CD8-positive, alpha-beta memory T cell (primary cell): ENCODE measurements at regions not wholly inside any gene's neighbourhood (a gene's known extent, or its start where the extent isn't known, plus 50 kb on each side); places are given as distances from the start of the nearest gene placed in this dataset.

Experiments
- CTCF ChIA-PET: fragments of 350-600 bp; sonication (Branson Sonifier 250); formaldehyde crosslinking; loops from one replicate; lab custom pipeline; 2021; ENCODE audit warnings: antibody characterized with exemption; lab: Charles Lee
- POLR2A ChIA-PET: fragments of 350-600 bp; sonication (Branson Sonifier 250); formaldehyde crosslinking; loops from one replicate; lab custom pipeline; 2021; ENCODE audit warnings: antibody characterized with exemption; lab: Charles Lee
- DNase-seq, 5 donors: peaks; one replicate each; pipeline versions ENCODE4 v3.0.0 to v3.0.0-alpha.2; 2020 to 2022; ENCODE audit warnings: mixed read lengths in 1 of 5
- H3K27ac ChIP-seq: one replicate; pipeline ENCODE4 v1.7.0; 2013; ENCODE audit warnings: low read depth, mild to moderate bottlenecking, low read length, moderate library complexity
- H3K27me3 ChIP-seq: 2 replicates; pipeline ENCODE4 v1.7.0; 2013; ENCODE audit warnings: low read length, mild to moderate bottlenecking; ENCODE audit not compliant: insufficient read depth, poor library complexity, severe bottlenecking
- H3K36me3 ChIP-seq: 2 replicates; pipeline ENCODE4 v1.7.0; 2013; ENCODE audit warnings: mild to moderate bottlenecking, low read length, moderate library complexity; ENCODE audit not compliant: insufficient read depth
- H3K4me1 ChIP-seq: 2 replicates; pipeline ENCODE4 v1.7.0; 2013; ENCODE audit warnings: mild to moderate bottlenecking, low read length, moderate library complexity; ENCODE audit not compliant: insufficient read depth
- H3K4me3 ChIP-seq: 2 replicates; pipeline ENCODE4 v1.7.0; 2013; ENCODE audit warnings: mild to moderate bottlenecking, low read length
- H3K9me3 ChIP-seq: 2 replicates; pipeline ENCODE4 v1.7.0; 2013; ENCODE audit warnings: mild to moderate bottlenecking, low read length
- H3K27ac Mint-ChIP-seq, 8 donors: one replicate each; pipeline ENCODE4 v1.8.0; 2020 to 2021; ENCODE audit warnings: mixed read lengths in 8 of 8, mild to moderate bottlenecking in 6 of 8, inconsistent platforms in 3 of 8, moderate library complexity in 3 of 8
- H3K27me3 Mint-ChIP-seq, 2 donors: one replicate each; pipeline ENCODE4 v1.8.0; 2020 to 2021; ENCODE audit warnings: mixed read lengths in 2 of 2, mild to moderate bottlenecking in 1 of 2, moderate library complexity in 1 of 2
- H3K36me3 Mint-ChIP-seq, 3 donors: one replicate each; pipeline ENCODE4 v1.8.0; 2020 to 2021; ENCODE audit warnings: mixed read lengths in 3 of 3, inconsistent platforms in 1 of 3, mild to moderate bottlenecking in 1 of 3
- H3K4me1 Mint-ChIP-seq, 3 donors: one replicate each; pipeline ENCODE4 v1.8.0; 2020 to 2021; ENCODE audit warnings: mixed read lengths in 3 of 3, inconsistent platforms in 1 of 3, mild to moderate bottlenecking in 1 of 3
- H3K4me3 Mint-ChIP-seq, 7 donors: one replicate each; pipeline ENCODE4 v1.8.0; 2020 to 2021; ENCODE audit warnings: mixed read lengths in 7 of 7, mild to moderate bottlenecking in 6 of 7, moderate library complexity in 4 of 7, inconsistent platforms in 2 of 7
- H3K9me3 Mint-ChIP-seq, 5 donors: one replicate each; pipeline ENCODE4 v1.8.0; 2020 to 2022; ENCODE audit warnings: mixed read lengths in 5 of 5, mild to moderate bottlenecking in 3 of 5, moderate library complexity in 2 of 5, inconsistent platforms in 1 of 5

- CTCF ChIA-PET = no interaction called here
- Mint-ChIP-seq H3K4me3 (no peak overlapping the region), H3K27me3 (no peaks in the 10 kb centered on the region), H3K9me3 (peaks cover under 1 to 27% (median 12%) of the 10 kb centered on the region in 5 donors), H3K27ac (no peak overlapping the region), H3K36me3 (no peaks in the 10 kb centered on the region), H3K4me1 (no peaks in the 10 kb centered on the region)
- DNase-seq = no peak
- H3K4me1 ChIP-seq = no peaks in the 10 kb centered on the region
- no peak overlapping the region for H3K27ac ChIP-seq
- H3K4me3 ChIP-seq = no peak overlapping the region
- POLR2A ChIA-PET = no interaction called here
- no peaks in the 10 kb centered on the region for H3K27me3 ChIP-seq
- no peaks in the 10 kb centered on the region for H3K36me3 ChIP-seq
- H3K9me3 ChIP-seq = no peaks in the 10 kb centered on the region
Measured at GRCh38 chr2:122955776-122956175, 1069.3 kb upstream of the CNTNAP5 start.

GRCh38 chr2:122960759-122961641 lies 1064.1 kb upstream of the CNTNAP5 start:
- POLR2A ChIA-PET = no interaction called here
- no peak for DNase-seq
- Mint-ChIP-seq H3K9me3 (peaks cover 0 to 8% (median 6%) of the 10 kb centered on the region in 5 donors), H3K27ac (no peak overlapping the region), H3K36me3 (no peaks in the 10 kb centered on the region), H3K4me3 (no peak overlapping the region), H3K27me3 (no peaks in the 10 kb centered on the region), H3K4me1 (no peaks in the 10 kb centered on the region)
- no peaks in the 10 kb centered on the region for H3K9me3 ChIP-seq
- no peak overlapping the region for H3K27ac ChIP-seq
- no peaks in the 10 kb centered on the region for H3K36me3 ChIP-seq
- H3K27me3 ChIP-seq = no peaks in the 10 kb centered on the region
- H3K4me3 ChIP-seq = no peak overlapping the region
- no peaks in the 10 kb centered on the region for H3K4me1 ChIP-seq
- CTCF ChIA-PET = no interaction called here

- no peaks in the 10 kb centered on the region for H3K36me3 Mint-ChIP-seq
- Histone ChIP-seq H3K27me3 (no peaks in the 10 kb centered on the region), H3K36me3 (no peaks in the 10 kb centered on the region), H3K4me3 (no peak overlapping the region), H3K9me3 (no peaks in the 10 kb centered on the region), H3K27ac (no peak overlapping the region), H3K4me1 (no peaks in the 10 kb centered on the region)
- H3K4me3 Mint-ChIP-seq = no peak overlapping the region
- CTCF ChIA-PET = no interaction called here
- no peak for DNase-seq
- H3K4me1 Mint-ChIP-seq = no peaks in the 10 kb centered on the region
- H3K27me3 Mint-ChIP-seq = no peaks in the 10 kb centered on the region
- H3K9me3 Mint-ChIP-seq = peaks cover 7 to 38% (median 10%) of the 10 kb centered on the region in 5 donors
- H3K27ac Mint-ChIP-seq = no peak overlapping the region
- POLR2A ChIA-PET = no interaction called here
Measured at GRCh38 chr2:122966461-122966860, 1058.6 kb upstream of the CNTNAP5 start.

GRCh38 chr2:122977580-122977979 lies 1047.5 kb upstream of the CNTNAP5 start:
- Histone ChIP-seq H3K27me3 (no peaks in the 10 kb centered on the region), H3K27ac (no peak overlapping the region), H3K4me1 (no peaks in the 10 kb centered on the region), H3K36me3 (no peaks in the 10 kb centered on the region), H3K9me3 (peaks cover 5% of the 10 kb centered on the region), H3K4me3 (no peak overlapping the region)
- ChIA-PET POLR2A (no interaction called here), CTCF (no interaction called here)
- H3K9me3 Mint-ChIP-seq = peaks cover 0 to 38% (median 5%) of the 10 kb centered on the region in 5 donors
- H3K27ac Mint-ChIP-seq = no peak overlapping the region
- H3K4me1 Mint-ChIP-seq = no peaks in the 10 kb centered on the region
- H3K36me3 Mint-ChIP-seq = no peaks in the 10 kb centered on the region
- no peaks in the 10 kb centered on the region for H3K27me3 Mint-ChIP-seq
- H3K4me3 Mint-ChIP-seq = no peak overlapping the region
- no peak for DNase-seq

GRCh38 chr2:122980671-122981070 lies 1044.4 kb upstream of the CNTNAP5 start:
- Mint-ChIP-seq H3K27ac (no peak overlapping the region), H3K4me3 (no peak overlapping the region), H3K36me3 (no peaks in the 10 kb centered on the region), H3K4me1 (no peaks in the 10 kb centered on the region), H3K27me3 (peaks cover 0 to under 1% of the 10 kb centered on the region in 2 donors), H3K9me3 (peaks cover 2 to 33% (median 14%) of the 10 kb centered on the region in 5 donors)
- Histone ChIP-seq H3K27me3 (no peaks in the 10 kb centered on the region), H3K4me1 (no peaks in the 10 kb centered on the region), H3K27ac (no peak overlapping the region), H3K9me3 (peaks cover 5% of the 10 kb centered on the region), H3K4me3 (no peak overlapping the region), H3K36me3 (no peaks in the 10 kb centered on the region)
- POLR2A ChIA-PET = no interaction called here
- no peak for DNase-seq
- CTCF ChIA-PET = no interaction called here

- no peak overlapping the region for H3K4me3 Mint-ChIP-seq
- Histone ChIP-seq H3K27me3 (no peaks in the 10 kb centered on the region), H3K4me1 (no peaks in the 10 kb centered on the region), H3K4me3 (no peak overlapping the region), H3K27ac (no peak overlapping the region), H3K36me3 (no peaks in the 10 kb centered on the region), H3K9me3 (peaks cover 5% of the 10 kb centered on the region)
- peaks cover 0 to 2% of the 10 kb centered on the region in 2 donors for H3K27me3 Mint-ChIP-seq
- DNase-seq = no peak
- ChIA-PET CTCF (no interaction called here), POLR2A (no interaction called here)
- H3K27ac Mint-ChIP-seq = no peak overlapping the region
- peaks cover 5 to 34% (median 17%) of the 10 kb centered on the region in 5 donors for H3K9me3 Mint-ChIP-seq
- no peaks in the 10 kb centered on the region for H3K36me3 Mint-ChIP-seq
- no peaks in the 10 kb centered on the region for H3K4me1 Mint-ChIP-seq
Measured at GRCh38 chr2:122982936-122983335, 1042.2 kb upstream of the CNTNAP5 start.

GRCh38 chr2:122988395-122989221 lies 1036.5 kb upstream of the CNTNAP5 start:
- Histone ChIP-seq H3K4me3 (no peak overlapping the region), H3K36me3 (no peaks in the 10 kb centered on the region), H3K9me3 (no peaks in the 10 kb centered on the region), H3K27ac (no peak overlapping the region), H3K27me3 (no peaks in the 10 kb centered on the region), H3K4me1 (no peaks in the 10 kb centered on the region)
- Mint-ChIP-seq H3K27ac (no peak overlapping the region), H3K4me3 (no peak overlapping the region), H3K9me3 (peaks cover 7 to 31% (median 16%) of the 10 kb centered on the region in 5 donors), H3K27me3 (peaks cover 0 to 2% of the 10 kb centered on the region in 2 donors), H3K36me3 (no peaks in the 10 kb centered on the region), H3K4me1 (no peaks in the 10 kb centered on the region)
- POLR2A ChIA-PET = no interaction called here
- CTCF ChIA-PET = no interaction called here
- DNase-seq = no peak

- no peak for DNase-seq
- Histone ChIP-seq H3K9me3 (no peaks in the 10 kb centered on the region), H3K27me3 (no peaks in the 10 kb centered on the region), H3K4me1 (no peaks in the 10 kb centered on the region), H3K36me3 (no peaks in the 10 kb centered on the region), H3K27ac (no peak overlapping the region), H3K4me3 (no peak overlapping the region)
- Mint-ChIP-seq H3K4me3 (no peak overlapping the region), H3K27me3 (no peaks in the 10 kb centered on the region), H3K4me1 (no peaks in the 10 kb centered on the region), H3K27ac (no peak overlapping the region), H3K36me3 (no peaks in the 10 kb centered on the region), H3K9me3 (peaks cover 3 to 21% (median 7%) of the 10 kb centered on the region in 5 donors)
- POLR2A ChIA-PET = no interaction called here
- CTCF ChIA-PET = no interaction called here
Measured at GRCh38 chr2:122993592-122993991, 1031.5 kb upstream of the CNTNAP5 start.
